B cell (primary cell): ENCODE measurements at regions not wholly inside any gene's neighbourhood (a gene's known extent, or its start where the extent isn't known, plus 50 kb on each side); places are given as distances from the start of the nearest gene placed in this dataset.

Experiments used
- EZH2 ChIP-seq: IDR thresholded peaks from 2 replicates; pipeline ENCODE4 v1.6.1; 2012; ENCODE audit warnings: borderline replicate concordance, low read depth, mild to moderate bottlenecking, moderate library complexity, low read length; ENCODE audit not compliant: insufficient read depth, poor library complexity, severe bottlenecking
- TF ChIP-seq, protein P1 (sequence below): fragments of 200-600 bp; IDR thresholded peaks from one replicate; pipeline ENCODE4 v1.8.0; 2022; ENCODE audit warnings: antibody characterized with exemption, mild to moderate bottlenecking

DNA sequence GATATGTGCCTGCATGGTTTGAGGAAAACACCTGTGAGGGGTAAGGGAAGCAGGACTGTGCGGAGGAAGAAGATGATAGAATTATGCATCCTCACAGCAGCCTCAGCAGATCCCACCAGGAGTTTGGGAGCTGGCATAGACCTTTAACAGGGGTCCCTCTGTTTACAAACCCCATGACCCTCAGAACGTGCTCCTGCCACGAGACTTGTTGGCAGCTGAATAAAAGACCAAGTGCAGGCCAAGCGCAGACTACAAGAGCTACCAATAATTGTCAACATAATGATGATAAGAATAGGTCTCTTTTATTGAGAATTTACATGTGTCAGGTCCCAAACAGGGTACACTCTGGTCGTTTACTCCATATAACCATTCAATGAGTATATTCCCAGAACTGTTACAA lies 236.0 kb downstream of the MED10 start:
- TF ChIP-seq, protein P1, sequence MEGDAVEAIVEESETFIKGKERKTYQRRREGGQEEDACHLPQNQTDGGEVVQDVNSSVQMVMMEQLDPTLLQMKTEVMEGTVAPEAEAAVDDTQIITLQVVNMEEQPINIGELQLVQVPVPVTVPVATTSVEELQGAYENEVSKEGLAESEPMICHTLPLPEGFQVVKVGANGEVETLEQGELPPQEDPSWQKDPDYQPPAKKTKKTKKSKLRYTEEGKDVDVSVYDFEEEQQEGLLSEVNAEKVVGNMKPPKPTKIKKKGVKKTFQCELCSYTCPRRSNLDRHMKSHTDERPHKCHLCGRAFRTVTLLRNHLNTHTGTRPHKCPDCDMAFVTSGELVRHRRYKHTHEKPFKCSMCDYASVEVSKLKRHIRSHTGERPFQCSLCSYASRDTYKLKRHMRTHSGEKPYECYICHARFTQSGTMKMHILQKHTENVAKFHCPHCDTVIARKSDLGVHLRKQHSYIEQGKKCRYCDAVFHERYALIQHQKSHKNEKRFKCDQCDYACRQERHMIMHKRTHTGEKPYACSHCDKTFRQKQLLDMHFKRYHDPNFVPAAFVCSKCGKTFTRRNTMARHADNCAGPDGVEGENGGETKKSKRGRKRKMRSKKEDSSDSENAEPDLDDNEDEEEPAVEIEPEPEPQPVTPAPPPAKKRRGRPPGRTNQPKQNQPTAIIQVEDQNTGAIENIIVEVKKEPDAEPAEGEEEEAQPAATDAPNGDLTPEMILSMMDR: no peak
- TF ChIP-seq EZH2: no peak
